ENCODE measurements at regions not wholly inside any gene's neighbourhood (a gene's known extent, or its start where the extent isn't known, plus 50 kb on each side); places are given as distances from the start of the nearest gene placed in this dataset.

DNA sequence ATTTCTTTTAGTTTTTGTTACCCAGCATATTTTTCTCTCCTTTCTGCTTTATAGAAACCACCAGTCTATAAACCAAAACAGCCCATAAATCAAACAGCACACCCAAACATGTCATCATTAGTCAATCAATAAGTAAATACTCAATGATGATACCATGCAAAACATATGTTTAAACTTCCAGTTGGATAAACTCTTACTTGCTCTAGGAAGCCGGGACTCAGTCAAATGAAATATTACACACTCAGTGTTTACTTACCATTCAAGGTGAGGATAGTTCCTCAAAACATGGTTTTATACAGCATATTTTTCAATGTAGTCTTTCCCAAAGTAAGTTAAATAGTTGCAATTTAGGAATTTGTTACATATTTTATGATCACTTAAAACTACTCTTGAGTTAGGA lies 343.6 kb upstream of the NXPH2 start:
- no peak for DNase-seq

DNA sequence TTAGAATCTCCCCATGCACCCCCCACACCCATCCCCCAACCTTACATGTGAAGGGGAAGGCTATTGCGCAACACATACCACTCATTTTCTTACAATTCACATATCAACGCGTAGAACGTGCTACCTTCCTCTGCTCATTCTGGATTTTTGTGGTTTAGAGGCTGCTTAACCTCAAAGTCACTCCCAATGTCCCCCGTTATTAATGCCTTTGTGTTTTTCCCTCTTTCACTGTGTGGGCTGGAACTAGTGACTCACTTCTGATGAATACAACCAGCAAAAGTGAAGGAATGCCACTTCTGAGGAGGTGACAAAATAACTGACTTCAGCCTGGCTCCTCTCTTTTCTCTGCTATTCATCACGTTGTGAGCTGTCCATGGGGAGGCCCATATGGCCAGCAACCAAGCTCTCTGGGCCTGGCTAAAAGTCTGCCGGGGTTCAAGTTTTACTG lies 342.5 kb upstream of the NXPH2 start:
- no peak for DNase-seq

DNA sequence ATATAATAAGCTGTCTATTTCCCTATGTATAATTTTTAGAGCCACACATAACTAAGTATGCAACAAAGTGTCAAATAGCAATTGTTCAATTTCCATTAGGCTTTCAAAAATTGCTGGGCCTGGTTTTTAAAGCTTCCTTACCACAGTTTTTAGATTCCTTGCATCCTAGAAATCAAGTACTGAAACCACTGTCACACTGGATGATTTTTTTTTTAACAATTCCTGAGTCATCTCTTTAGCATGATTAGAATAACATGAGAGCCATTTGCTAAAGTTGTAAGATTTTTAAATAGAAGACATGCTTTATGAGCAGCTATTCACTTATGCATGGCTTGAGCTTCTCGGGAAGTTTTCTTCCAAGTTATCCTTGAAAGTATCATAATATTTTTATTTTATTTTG lies 319.5 kb upstream of the NXPH2 start:
- DNase-seq, result no peak

DNA sequence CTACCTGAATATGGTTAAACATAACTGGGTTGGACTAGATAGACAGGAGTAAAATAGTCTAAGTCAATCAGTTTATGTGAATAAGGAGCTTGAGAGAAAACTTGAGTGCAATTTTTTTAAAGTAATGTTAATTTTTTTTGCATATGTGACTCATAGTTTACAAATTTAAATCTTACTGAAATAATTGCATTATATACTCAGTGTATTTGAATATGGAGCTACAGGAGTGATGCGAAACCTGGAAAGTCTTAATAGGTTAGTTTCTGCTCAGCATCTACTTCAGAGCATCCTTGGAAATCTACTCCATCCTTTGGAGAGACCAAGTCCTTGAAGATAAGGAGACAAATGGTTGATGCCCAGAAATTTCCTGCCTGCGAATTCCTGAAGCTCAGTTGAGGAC lies 318.8 kb upstream of the NXPH2 start:
- no peak for DNase-seq

DNA sequence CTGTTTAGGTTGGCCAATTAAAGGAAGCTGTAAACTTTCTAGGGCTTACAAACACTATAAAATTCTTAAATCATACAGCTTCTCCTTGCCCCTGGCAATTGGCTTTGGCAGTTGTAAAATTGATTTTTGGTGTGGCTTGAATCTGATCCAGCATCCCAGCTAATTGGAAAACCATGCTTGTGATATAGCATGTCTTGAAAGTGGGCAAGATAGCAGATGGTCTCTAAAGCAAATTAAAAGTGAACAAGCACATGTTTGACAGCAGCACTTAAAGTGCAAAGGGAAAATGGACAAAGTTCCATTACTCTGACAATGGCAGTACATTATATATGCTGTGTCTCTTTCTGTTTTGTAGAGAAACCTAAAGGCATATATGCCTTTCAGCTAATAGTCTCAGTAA lies 302.9 kb upstream of the NXPH2 start:
- DNase-seq, result no peak

DNA sequence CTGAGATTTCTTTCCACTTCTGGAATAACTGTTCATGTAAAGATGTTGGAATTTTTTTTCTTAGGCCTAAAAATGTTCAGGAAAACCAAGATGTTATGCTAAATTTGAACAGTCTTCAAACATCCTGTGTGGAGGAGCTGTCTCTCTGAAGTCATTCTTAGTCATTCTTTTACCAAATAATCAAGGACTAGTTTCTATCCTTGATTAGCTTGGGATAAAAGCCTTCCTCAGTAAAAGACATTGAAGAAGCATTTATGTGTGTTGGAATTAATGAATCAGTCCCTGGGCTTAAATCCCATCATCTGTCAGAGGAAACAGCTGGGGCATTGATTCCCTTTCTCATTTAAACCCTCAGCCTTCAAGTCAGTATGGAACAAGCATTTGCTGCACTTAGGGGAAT lies 300.1 kb upstream of the NXPH2 start:
- DNase-seq, result no peak

DNA sequence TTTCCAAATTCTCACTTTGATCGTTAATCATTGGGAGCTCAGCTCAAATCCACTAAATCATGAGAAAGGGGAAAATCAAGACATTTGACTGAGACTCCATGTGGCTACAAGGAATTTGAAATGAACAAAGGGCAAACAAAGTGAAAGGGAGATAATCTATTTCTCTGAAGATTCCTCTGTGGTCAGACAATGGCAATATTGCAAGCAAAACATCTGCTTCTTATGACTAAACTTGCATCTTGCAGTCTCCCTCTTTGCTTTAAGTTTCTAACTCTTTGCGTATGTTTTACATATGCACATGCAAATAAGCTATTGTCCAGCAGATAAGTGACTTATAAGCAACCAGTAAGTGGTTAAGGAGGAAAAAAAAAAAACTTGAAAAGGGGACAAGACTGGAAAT lies 299.1 kb upstream of the NXPH2 start:
- no peak for DNase-seq

DNA sequence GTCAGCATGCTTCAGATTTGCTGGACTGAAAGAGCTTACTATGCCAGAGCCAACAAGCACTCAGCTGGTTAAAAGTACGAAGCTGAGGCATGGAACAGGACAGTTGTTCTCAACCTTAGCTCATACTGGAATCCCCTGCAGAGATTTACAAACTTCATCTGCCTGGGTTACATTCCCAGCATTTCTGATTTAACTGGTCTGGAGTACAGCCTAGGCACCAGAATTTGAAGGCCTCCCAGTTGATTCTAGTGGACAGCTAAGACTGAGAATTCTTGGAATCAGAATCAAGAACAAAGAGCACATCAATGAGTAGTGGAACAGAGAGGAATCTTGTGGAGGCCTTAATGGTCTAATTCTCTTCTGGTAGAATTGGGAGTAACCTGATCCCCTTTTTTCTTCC lies 298.2 kb upstream of the NXPH2 start:
- DNase-seq, result no peak

DNA sequence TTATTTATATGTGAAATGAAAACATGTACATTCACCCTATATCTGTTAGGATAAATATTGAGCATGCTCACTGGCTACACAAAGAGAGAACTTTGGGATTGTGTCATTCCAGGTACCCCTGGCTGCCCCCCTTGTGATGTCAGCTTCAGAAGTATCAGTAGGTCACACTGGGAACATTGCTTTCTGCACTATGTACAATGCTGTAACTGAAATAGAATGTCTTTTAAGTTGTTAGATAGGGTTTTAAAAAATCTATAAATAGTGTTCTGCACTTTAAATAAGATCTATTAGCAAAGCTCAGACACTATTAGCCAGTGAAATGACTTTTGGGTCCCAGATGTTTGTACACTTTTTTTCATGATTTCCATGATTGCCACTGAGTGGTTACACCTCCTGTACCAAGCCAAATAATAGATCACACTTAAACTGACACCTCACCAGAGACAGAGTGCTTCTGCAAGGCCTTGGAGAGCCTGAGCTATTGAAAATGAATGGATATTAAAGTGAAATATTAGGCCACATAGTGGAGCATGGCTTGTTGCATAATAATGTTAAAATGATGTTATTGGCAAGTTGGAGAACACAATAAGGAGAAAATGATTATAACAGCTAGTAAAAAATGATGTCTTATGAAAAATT lies 297.0 kb upstream of the NXPH2 start:
- DNase-seq, result no peak

DNA sequence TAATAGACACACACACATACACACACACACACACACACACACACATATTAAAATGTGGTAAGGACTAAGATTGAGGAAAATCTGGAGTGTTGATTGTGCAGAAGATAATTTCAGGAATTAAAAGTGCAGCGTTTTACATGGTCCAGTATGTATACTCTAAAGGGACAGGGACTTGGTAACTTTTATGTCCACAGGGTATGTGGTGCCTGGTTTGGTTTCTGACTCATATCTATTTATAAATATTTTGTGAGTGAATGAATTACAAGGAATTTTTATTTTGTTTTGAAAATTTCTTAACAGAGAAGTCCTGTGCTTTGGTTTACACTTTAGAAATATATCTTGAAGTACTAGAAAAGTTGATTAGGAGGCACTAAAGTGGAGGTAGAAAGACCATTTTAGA lies 287.7 kb upstream of the NXPH2 start:
- DNase-seq, result no peak

DNA sequence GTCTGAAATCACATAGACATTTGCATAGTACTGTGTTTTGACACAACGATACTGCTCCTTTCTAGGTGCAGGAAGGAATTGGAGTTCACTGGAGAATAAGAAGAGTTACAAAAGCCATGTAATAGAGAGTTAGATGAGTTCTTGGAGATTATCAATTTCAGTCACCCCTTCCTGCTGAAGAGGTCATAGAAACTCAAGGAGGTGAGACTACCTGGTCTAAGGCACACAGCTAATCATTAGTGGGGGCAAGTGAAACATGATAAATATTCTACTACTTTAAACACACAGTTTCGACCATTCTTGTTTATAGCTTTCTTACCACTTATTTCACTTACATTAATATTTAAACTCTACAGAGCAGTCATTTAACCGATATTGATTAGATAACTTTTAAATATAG lies 286.9 kb upstream of the NXPH2 start:
- DNase-seq, result no peak

DNA sequence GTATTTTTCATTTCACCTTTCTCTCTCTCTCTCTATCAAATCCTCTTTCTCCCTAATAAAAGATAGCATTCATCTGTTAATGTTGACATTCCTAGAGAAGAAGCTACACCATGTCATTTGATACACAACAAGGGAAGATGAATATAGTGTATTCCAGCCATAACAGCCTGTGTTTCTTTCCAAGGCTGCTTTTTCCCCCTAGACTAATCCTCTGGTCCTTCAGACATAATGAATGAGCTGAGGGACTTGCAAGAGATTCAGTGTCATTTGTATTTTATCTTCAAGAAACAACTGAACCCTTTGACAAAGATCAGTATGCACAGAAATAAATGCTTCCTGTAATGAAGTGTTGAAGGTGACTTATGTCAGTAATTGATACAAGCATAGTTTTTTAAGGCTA lies 284.0 kb upstream of the NXPH2 start:
- no peak for DNase-seq

DNA sequence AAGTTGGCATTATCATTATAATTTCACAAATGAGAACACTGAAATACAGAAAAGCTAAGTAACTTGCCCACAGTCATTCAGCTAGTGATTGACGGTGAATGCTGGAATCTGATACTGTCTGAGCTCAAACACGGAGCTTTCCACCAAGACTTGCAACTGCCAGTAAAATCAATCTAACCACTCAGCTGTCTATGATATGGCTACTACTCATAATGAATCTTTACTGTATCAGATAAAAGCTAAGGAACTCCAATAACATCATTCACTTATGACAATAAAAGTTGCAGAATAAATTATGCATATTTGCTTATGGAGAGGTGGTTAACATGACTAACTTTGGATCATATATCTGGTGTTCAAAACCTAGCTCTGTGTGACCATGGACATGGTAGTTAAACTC lies 279.4 kb upstream of the NXPH2 start:
- no peak for DNase-seq

DNA sequence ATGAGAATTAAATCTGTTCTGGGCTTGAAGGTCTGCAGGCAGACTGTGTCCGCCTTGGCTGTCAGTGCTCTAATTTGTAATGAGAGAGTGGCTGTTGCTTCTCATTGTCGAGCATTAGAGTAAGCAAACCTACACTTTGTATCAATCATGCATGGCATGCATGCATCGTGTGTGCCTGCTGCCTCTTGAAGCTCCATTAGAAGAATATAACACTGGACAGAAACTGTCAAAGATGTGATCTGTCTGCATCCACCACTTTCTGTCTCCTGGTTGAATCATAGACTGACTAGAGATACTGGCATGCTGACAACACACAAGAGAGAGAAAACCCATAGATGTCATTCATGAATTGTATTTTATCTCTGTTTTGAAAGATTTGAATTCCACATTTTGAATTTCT lies 275.0 kb upstream of the NXPH2 start:
- DNase-seq, result no peak

DNA sequence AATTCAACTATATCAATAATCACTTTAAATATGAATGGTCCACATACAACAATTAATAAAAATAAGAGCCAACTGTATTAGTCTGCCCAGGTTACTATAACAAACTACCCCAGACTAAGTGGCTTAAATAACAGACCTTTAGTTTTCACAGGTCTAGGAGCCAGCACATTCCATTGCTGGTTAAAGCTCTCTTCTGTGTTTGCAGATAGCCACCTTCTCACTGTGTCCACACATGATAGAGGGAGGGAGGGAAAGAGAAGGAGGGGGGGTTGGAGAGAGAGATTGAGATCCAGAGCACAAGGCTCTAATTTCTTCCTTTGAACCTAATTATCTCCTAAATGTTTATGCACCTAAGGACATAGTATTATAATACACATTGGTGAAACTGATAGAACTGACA lies 267.8 kb upstream of the NXPH2 start:
- DNase-seq, result no peak

DNA sequence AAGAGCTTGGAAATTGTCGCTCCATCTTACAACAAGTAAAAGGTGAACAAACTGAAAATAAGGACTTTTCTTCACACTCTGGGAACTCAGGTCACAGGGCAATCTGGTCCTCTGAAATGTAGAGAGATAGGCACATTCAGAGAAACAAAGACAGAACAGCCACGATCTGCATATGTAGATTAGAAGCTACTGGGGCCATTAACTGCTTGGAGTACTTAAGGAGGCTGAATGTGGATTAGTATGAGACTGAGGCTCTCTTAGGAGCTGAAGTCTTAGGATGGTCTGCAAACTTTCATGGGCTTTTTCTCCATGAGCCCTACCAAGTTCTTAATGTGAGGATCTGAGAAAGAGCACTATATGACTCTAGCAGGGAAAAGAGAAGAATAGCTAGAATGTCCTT lies 265.3 kb upstream of the NXPH2 start:
- no peak for DNase-seq

DNA sequence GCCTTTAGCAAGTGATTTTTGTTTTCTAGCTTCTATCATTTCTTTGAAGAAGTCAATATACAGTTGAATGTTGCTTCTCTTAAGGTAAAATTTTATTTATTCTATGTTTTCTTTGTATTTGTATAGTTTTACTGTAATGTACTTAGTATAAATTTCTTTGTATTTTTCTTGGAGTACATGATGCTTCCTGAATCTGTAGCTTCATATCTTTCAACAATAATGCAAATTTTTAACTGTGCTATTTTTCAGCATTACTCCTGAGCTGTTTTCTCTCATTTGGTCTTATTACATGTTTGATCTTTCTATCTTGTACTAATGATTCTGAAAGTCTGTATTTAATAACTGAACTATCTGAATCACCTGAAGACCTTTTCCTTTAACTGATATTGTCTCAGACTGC lies 253.9 kb upstream of the NXPH2 start:
- no peak for DNase-seq

DNA sequence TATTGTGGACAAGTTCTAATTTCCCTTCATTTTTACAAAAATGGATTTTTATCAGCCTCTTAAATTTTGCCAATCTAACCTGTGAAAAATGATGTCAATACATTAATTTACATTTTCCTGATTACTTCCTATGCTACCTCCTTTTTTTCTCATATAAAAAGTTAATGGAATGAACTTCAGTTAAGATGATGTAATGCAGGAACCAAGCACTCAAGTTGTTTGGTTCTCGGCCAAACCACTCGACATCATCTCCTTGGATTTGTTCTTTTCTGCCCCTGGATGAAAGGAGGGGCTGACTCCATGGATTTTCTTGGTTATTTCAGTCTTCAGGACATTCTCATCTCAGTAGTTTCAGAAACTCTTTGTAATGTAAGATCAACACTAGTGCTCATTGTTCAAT lies 253.1 kb upstream of the NXPH2 start:
- DNase-seq, result no peak

DNA sequence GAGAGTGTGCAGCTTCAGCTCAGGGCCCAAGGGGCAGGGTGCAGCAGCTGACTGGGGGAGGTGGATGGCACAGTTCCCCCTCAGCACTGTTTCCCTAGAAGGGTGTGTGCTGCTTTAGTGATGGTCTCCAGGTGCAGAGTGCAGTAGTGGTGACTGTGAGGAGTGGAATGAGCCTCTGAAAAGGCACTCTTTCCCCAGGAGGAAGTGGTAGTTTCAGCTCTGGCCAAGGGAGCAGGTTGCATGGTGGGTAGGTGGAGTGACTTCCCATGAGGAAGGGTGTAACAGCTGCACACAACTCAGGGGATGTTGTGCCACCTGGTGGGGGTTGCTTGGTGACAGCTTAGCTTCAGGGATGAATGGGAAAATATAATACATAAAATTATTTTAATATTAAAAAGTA lies 251.5 kb upstream of the NXPH2 start:
- no peak for DNase-seq

DNA sequence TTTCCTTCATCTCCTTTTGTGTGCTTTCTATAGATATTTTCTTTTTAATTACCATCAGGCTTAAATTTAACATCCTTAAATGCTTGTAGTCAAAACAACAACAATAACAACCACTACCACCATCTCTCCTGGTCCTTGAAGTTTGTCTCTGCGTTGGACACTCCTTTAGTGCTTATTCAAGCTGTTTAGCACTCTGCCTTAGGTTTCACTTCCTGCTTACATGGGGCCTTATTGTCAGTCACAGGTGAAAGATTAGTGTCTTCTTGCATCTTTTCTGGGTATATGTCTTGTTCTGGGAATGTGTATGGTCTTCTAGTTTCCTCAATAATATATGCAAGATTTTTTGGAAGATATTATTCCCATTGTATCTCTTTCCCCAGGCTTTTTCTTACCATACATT lies 240.1 kb upstream of the NXPH2 start:
- no peak for DNase-seq

DNA sequence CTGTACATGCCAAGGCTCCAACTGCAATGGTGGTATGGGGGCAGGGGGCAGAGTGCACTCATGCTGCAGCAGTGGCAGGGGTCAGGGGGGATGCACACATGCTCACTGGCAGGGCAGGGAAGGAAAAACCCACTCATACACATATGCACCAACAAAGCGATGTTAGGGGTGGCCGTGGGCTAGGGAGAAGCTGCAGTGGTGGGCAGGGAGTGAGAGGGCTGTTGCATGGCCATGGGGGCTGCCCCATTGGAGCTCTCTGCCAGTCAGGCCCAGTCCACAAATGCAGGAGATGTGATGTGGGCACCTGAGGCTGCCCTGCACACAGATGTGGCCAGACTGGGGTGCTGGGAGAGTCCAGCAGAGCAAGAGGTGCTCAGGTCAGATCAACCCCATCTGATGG lies 238.1 kb upstream of the NXPH2 start:
- DNase-seq, result no peak

DNA sequence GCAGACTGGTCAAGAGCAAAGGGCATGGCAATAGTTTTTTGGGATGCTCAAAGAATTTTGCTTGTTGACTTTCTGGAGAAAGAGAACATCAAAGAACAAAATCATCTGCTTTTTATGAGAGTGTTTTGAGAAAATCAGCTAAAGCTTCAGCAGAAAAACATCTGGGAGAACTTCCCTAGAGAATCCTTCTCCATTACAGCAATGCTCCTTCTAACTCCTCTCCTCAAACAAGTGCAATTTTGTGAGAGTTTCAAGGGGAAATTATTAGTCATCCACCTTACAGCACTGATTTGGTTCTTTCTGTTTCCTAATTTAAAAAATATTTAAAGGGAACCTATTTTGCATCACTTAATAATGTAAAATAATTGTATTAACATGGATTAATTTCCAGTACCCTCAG lies 226.9 kb upstream of the NXPH2 start:
- DNase-seq, result no peak

DNA sequence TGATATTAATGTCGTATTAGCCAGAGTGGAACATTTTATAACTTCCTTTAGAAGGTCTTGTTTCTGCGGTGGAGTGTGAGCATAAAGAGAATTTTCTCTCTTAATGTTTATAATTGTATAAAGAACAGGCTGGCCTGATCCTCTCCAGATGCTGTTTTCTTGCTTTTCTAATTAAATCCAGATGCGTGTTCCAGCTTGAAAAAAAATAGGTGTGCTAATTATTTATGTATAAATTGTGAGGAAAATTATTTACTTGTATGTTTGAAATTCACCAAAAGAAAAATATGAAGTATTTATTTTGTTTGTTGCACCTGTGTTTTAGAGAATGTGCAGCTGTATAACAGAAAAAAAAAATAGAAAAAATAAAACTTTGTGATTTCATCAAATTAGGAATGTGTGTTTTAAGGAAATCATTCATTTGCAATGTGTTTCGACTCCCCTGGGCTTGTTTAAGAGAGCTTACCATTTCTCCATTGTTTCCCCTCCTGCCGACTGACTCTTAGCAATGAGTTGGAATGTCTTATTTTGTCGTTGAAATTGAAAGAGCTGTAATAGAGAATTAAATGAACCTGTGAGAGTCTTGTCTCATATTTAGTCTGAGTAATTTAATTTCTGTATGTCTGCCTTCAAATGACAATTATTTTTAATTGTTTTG lies 220.1 kb upstream of the NXPH2 start:
- no peak for DNase-seq

DNA sequence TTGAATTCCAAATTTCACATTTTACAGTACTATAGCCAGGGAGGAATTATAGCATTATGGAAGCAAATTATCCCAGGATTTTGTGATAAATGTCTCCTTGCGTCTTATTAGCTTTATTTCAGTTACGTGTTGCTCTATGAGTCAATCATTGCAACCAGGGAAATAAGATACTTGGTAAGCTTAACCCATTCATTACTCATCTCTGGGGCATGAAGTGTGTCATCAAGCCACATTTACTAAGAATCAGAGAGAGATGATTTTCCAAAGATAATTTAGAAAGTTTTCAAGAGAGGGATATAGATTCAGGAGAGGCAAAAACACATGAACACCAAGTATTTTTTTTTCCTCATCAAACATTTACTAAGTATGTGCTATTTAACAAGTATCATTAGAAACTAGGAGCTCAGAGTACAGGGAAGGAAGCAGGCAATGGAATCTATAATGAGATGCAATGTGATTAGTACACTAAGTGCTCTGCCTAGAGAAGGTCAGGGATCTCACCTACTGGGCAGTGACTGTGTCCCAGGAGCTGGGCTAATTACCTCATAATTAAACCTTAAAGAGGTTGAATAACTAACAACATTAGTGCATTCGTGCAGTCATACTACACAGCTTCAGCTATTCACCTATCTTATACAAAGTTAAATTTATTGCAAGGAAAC lies 217.8 kb upstream of the NXPH2 start:
- no peak for DNase-seq

DNA sequence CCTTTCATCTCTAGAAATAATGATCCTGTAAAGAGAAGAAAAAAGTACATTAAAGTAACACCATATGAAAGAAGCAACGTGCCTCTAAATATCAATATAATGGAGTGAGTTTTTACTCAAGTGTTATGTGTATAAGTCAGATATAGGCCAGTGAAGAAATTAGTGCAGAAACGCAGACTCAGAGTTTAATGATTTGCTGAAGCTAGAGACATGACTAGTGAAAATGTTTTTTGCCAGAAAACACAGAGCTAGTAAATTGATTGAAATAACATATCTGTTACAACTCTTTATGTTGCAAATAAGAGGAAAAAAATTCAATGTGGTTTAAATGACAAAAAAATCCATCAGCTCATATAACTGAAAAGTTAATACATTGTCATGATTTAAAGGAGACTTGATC lies 217.2 kb upstream of the NXPH2 start:
- no peak for DNase-seq

Measured in NCI-H2081 treated with DMSO at 0.1 percent for 48 hours (cell line).